ENCODE measurements at regions not wholly inside any gene's neighbourhood (a gene's known extent, or its start where the extent isn't known, plus 50 kb on each side); places are given as distances from the start of the nearest gene placed in this dataset.
"Not testable (repeated sequence)": the region's sequence is repeated elsewhere in the genome, so short reads cannot be mapped to it uniquely, and the experiment has no call there.

GRCh38 chr4:179145746-179146525, 1703.7 kb upstream of the AGA start:
- TF ChIP-seq POLR2A (IDR thresholded peaks at IDR 0.05; ENCODE audit: low read depth, low read length), result no peak
- no peak for FAIRE-seq
- DNase-seq (ENCODE audit: insufficient read length, low spot score), result no peak

DNA sequence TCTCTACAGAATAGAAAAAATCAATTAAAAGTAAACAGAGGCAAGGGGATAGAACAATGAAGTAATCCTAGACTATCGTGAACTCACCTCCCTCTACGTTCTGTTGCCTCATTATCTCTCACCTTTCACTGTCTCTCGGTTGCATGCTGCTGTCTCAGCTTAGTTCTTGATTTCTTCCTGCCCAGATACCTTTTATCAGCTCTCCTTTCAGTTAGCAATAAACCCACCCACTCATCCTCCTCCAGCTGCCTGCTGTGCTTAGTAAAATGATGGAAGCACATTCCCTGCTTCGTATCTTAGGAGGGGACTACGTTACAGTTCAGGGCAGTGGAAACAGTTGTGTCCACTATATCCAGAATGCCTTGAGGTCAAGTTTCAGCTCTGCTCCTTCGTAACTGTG, 1709.5 kb upstream of the AGA start:
- DNase-seq (ENCODE audit: insufficient read length, low spot score) (no peak), FAIRE-seq (no peak)
- TF ChIP-seq POLR2A (IDR thresholded peaks at IDR 0.05; ENCODE audit: low read depth, low read length), result no peak

- no peak for TF ChIP-seq POLR2A (IDR thresholded peaks at IDR 0.05; ENCODE audit: low read depth, low read length)
- FAIRE-seq (no peak), DNase-seq (ENCODE audit: insufficient read length, low spot score) (no peak)
Observed at GRCh38 chr4:179163147-179163546, 1720.9 kb upstream of the AGA start.

DNA sequence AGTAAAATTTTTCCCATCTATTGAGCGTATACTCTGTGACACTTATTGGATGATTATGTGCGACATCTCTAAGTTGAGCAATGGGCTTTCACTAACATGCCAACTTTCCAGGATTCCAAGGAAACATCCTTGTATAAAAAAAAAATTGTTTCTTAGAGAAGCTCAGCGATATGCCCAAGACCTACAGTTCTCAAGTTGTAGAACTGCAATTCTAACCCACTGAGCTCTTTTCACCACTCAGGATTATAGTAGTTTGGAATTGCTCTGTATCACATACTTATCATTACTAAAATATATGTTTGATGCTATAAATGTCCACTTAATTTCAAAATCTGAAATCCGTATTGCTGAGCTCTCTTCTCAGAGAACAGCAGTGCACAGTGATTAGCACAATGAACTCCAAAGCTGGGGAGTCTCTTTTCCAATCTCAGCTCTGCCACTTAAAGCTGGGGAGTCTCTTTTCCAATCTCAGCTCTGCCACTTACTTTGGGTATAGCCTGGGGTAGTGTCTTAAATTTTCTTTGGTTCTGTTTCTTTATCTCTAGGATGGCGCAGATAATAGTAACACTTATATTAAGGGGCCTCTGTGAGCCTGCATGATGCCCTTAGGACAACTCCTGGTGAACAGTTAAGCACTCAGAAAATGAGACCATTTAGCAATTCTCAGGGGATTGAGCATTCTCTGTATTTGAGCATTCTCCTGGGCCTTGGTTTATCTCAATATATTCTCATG, 1722.2 kb upstream of the AGA start:
- TF ChIP-seq POLR2A (IDR thresholded peaks at IDR 0.05; ENCODE audit: low read depth, low read length), result no peak
- DNase-seq (ENCODE audit: insufficient read length, low spot score) (no peak), FAIRE-seq (no peak)

DNA sequence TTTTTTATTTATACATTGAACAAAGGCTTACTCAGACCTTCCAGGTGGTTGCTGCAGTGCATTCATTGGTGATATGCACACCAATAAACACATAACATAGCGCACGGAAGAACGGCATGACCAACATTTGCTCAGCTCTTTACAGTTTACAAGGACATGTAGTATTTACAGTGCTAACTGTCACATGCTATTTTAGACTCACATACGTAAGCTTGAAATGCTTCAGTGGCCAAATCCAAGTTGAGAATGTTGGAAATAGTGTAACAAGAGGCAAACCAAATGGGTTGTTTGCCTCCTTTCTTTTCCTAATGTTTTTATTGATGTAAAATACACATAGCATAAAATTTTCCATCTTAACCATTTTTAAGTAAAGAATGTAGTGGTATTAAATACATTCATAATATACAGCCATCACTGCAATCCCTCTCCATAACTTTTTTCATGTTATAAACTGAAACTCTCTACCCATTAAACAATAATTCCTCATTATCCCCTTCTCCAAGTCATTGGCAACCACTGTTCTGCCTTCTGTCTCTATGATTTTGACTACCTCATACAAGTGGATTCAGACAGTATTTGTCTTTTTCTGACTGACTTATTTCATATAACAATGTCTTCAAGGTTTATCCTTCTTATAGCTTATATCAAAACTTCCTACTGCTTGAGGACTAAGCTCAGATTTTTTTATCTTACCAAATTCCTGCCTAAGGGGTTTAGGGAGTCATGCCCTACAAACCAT, 1722.9 kb upstream of the AGA start:
- TF ChIP-seq POLR2A (IDR thresholded peaks at IDR 0.05; ENCODE audit: low read depth, low read length), result no peak
- no peak for DNase-seq (ENCODE audit: insufficient read length, low spot score)
- FAIRE-seq, result no peak

- FAIRE-seq (no peak), DNase-seq (ENCODE audit: insufficient read length, low spot score) (no peak)
- TF ChIP-seq POLR2A (IDR thresholded peaks at IDR 0.05; ENCODE audit: low read depth, low read length), result no peak
Observed at GRCh38 chr4:179165862-179166261, 1723.6 kb upstream of the AGA start.

GRCh38 chr4:179170308-179170707, 1728.1 kb upstream of the AGA start:
- FAIRE-seq; DNase-seq (ENCODE audit: insufficient read length, low spot score): not testable (repeated sequence)

DNA sequence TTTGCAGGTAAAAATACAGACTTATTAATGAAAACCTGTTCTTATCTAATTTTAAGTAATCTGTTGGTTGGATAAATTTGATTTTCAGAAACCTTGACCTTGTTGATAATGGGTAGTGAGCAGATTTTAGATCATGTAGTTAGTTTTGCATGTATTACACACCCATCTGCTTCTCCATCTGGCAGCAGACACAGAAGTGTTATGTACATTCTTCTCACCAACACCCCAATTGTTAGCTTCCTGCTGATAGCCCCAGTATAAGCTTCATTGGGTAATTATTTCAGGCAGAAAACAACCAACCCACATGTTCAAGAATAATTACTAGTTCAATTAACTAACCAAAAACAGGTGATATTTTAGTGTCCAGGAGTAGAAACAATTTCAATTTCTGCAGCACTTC, 1740.5 kb upstream of the AGA start:
- DNase-seq (ENCODE audit: insufficient read length, low spot score) (no peak), FAIRE-seq (no peak)
- TF ChIP-seq POLR2A (IDR thresholded peaks at IDR 0.05; ENCODE audit: low read depth, low read length), result no peak

- FAIRE-seq, result no peak
Observed at GRCh38 chr4:179195887-179196286, 1753.7 kb upstream of the AGA start.

GRCh38 chr4:179196511-179196910, 1754.3 kb upstream of the AGA start:
- no peak for FAIRE-seq
- DNase-seq (ENCODE audit: insufficient read length, low spot score), result no peak
- no peak for TF ChIP-seq POLR2A (IDR thresholded peaks at IDR 0.05; ENCODE audit: low read depth, low read length)

More at GRCh38 chr4:179195887-179196286, 1753.7 kb upstream of the AGA start:
- no peak for TF ChIP-seq POLR2A (IDR thresholded peaks at IDR 0.05; ENCODE audit: low read depth, low read length)
- DNase-seq (ENCODE audit: insufficient read length, low spot score), result no peak

GRCh38 chr4:179200681-179201080, 1758.4 kb upstream of the AGA start:
- DNase-seq (ENCODE audit: insufficient read length, low spot score) (no peak), FAIRE-seq (no peak)
- no peak for TF ChIP-seq POLR2A (IDR thresholded peaks at IDR 0.05; ENCODE audit: low read depth, low read length)

- FAIRE-seq (no peak), DNase-seq (ENCODE audit: insufficient read length, low spot score) (no peak)
- TF ChIP-seq POLR2A (IDR thresholded peaks at IDR 0.05; ENCODE audit: low read depth, low read length), result no peak
Observed at GRCh38 chr4:179225594-179225993, 1783.4 kb upstream of the AGA start.

DNA sequence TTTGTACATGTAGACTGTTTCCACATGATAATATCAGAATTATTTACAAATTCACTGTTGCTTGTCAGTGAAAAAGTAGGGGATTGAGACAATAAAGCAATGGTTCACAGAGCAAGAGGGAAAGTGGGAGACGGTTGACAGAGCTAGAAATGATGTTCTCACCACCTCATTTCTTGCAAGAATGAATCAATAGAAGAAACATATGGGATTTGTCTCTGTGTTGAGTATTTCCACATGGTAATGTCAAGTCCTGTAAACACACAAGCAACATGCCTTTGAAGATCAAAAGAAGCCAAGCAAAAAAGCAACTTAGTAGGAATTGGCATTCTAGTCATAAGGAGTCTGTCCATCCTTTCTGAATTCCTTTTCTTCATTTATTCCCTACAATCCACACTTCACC, 1806.6 kb upstream of the AGA start:
- FAIRE-seq, result no peak

DNA sequence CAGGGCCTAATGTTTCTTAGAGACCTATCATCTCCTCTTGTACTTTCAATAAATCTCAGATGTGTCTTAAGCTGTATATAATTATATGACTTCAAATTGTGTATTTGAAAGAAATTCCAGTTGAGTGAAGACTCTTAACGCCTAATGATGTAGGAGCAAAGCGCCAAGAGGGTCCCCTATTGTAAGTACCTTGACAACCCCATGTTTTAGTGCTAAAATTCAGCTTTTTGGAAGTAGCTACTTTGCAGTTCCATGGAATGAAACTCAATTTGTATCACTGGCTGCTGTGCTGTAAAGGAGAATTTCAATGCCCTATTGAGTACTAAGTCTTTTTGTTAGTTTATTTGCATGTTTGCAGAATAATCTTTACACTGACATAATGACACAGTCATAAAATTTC, 1826.6 kb upstream of the AGA start:
- no peak for TF ChIP-seq POLR2A (IDR thresholded peaks at IDR 0.05; ENCODE audit: low read depth, low read length)
- DNase-seq (ENCODE audit: insufficient read length, low spot score) (no peak), FAIRE-seq (no peak)

More for the DNA sequence above, 1806.6 kb upstream of the AGA start:
- no peak for DNase-seq (ENCODE audit: insufficient read length, low spot score)
- no peak for TF ChIP-seq POLR2A (IDR thresholded peaks at IDR 0.05; ENCODE audit: low read depth, low read length)
